Right lobe of liver (tissue), 4 donors: ENCODE measurements at regions not wholly inside any gene's neighbourhood (a gene's known extent, or its start where the extent isn't known, plus 50 kb on each side); places are given as distances from the start of the nearest gene placed in this dataset.

Experiments used
- CTCF ChIP-seq, 4 donors: fragments of 200-600 bp in 3 of 4; fragments of 450-650 bp in 1 of 4; IDR thresholded peaks; one replicate each; pipeline versions ENCODE4 v1.5.1 to v1.8.0; 2016 to 2022; ENCODE audit warnings: antibody characterized with exemption in 4 of 4, mild to moderate bottlenecking in 2 of 4
- POLR2A ChIP-seq: fragments of 450-650 bp; IDR thresholded peaks from one replicate; pipeline ENCODE4 v1.6.1; 2017; ENCODE audit warnings: antibody characterized with exemption, mild to moderate bottlenecking
- donor health status: DM: no; HTN: no; CAD: no.
- donor health status: DM: no; HTN: no; CAD: no.
- donor health status: DM: no; HTN: yes; CAD: no.

DNA sequence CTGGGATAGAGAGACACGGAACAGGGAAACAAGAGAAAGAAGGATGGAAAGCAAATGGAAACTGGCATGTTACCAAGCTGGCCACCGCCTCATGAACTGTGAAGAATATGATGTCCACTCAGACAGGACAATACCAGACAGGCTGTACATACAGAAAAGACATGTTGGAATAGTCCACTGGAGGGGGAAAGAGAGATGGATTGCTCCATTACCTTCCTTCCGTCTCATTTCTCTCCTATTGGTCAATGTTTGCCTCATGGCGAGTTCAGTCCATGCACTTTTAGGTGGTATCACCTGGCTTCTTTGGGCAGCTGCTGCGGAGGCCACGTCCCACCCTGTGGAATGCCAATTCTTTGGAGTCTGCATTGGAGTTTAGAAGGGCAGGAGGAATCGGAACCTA, 166.4 kb downstream of the AEBP2 start:
- TF ChIP-seq POLR2A (no peak), CTCF (IDR thresholded peaks at IDR 0.05) (no peak)
